ENCODE measurements at regions not wholly inside any gene's neighbourhood (a gene's known extent, or its start where the extent isn't known, plus 50 kb on each side); places are given as distances from the start of the nearest gene placed in this dataset.
"Not testable (repeated sequence)": the region's sequence is repeated elsewhere in the genome, so short reads cannot be mapped to it uniquely, and the experiment has no call there.

GRCh38 chr1:193890935-193891334, 704.5 kb upstream of the B3GALT2 start:
- DNase-seq (ENCODE audit: low read depth in 2 of 3, low spot score in 1 of 3), result no peak

DNA sequence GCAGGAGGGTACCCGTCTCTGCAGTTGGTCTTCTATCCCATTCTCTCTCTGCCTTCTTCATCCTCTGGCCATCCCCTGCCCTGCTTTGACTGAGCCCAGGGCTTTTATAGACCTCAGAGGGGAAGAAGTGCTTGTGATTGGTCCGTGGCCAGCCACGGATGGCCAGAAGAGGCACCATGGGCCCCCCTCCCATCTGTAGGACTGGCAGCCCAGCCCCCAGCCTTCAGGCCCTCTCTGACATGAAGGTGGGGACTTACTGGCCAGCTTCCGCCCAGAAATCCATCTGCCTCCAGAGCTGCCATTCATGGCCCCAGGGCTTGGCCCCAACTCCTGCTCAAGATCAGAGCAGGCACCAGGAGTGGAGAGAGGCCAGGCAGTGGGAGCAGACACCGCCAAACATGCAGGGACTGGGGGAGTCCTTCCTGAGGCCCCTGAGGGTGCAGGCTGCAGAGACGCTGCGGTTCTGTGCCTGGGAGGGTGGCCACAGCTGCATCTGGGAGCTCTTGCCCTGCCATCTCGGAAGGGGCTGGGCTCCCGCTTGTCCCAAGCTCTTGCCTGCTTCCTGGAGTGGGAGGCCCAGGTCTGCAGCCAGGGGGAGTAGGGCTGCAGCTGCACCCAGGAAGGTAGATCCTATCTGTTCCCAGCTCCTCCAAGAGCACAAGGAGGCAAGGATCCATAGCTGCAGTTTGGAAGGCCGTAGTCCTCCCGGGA, 698.6 kb upstream of the B3GALT2 start:
- DNase-seq (ENCODE audit: low read depth in 2 of 3, low spot score in 1 of 3), result no peak

DNA sequence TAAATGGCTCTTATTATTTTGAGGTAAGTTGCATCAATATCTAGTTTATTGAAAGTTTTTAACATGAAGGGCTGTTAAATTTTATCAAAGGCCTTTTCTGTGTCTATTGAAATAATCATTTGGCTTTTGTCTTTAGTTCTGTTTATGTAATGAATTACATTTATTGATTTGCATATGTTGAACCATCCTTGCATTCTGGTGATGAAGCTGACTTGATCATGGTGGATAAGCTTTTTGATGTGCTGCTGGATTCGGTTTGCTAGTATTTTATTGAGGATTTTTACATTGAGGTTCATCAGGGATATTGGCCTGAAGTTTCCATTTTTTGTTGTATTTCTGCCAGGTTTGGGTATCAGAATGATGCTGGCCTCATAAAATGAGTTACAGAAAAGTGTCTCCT, 691.5 kb upstream of the B3GALT2 start:
- not testable (repeated sequence) for DNase-seq (ENCODE audit: low read depth in 2 of 3, low spot score in 1 of 3)

DNA sequence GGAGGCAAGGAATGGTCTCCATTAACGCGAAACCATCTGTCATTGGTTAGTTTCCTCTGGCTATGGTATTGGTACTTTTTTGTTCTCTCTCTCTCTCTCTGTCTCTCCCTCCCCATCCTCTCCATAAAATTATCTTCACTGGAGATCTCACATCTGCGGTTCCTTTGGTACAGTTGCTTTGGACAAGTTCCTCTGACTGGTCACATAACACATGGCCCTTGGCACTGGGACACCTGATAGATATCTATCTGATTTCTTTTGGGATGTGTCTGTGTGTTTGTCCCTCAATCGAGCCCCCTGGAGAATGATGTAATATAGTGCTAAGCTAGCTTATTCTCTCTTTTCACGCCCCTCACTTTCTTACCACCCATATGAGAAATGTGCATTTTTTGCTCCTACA, 682.0 kb upstream of the B3GALT2 start:
- DNase-seq (ENCODE audit: low read depth in 2 of 3, low spot score in 1 of 3), result no peak

DNA sequence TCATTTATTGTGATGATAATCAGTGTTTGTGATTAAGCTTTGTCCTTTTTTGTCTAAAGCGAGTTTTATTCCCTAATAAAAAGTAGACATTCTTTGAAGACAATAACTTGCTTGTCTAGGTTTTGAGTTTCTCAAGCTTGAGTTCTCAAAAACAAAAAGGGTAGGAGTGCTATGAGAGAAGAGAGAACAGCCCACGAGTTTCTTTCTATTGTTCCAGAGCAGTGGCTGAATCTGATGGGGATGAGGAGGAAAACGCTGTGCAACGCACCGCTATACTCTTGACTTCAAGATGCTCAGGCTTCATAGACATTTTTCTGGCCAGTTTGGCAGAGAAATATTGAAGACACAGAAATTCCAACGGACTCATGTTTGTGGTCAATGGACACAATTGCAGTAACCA, 669.8 kb upstream of the B3GALT2 start:
- no peak for DNase-seq (ENCODE audit: low read depth in 2 of 3, low spot score in 1 of 3)

DNA sequence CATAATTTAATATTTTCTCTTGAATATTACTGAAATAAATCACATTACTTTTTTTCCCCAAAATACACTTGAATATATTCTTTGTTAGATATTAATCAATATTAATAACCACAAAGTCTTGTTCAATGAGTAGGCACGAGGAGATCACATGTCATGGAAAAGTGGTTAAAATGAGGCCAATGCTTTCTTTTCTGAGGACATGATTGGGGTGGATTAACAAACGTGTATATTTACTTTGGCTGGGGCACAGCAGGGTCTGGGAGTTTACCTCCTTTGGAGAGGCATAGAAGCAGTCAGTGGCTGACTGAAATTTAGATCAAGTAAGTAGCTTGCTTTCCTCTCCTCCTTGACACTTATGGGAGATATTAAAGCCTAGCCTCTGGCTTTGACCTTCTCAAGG, 664.3 kb upstream of the B3GALT2 start:
- DNase-seq (ENCODE audit: low read depth in 2 of 3, low spot score in 1 of 3), result no peak

DNA sequence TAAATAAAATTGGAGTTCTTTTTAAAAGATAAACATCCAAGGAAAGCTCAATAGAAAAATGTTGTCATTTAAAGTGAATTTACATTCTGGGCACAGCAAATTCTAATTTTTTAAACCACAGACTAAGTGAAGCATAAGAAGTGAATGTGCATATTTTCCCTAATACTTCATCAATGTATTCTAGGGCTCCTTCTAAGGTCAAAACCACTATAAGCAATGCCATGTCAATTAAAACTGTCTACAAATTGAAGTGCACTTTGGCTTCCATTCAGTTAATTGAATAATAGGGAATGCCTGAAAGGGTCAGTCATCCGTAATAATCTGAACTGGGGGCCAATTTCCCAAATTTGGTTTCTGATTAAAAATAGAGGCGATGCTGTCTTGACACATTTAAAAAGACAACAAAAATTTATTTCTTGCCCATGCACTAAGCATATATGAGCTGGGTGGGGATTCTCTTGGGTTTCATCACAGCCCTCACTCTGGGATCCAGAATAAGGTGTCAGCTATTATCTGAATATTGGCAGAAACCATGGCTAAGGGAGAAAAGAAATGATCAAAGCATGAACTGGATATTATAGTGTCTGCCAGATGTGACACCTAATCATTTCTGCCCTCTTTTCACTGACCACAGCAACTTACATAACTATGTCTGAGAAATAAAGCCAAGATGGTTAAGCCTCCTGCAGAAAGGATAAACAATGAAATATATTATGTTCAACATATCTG, 660.6 kb upstream of the B3GALT2 start:
- no peak for DNase-seq (ENCODE audit: low read depth in 2 of 3, low spot score in 1 of 3)

DNA sequence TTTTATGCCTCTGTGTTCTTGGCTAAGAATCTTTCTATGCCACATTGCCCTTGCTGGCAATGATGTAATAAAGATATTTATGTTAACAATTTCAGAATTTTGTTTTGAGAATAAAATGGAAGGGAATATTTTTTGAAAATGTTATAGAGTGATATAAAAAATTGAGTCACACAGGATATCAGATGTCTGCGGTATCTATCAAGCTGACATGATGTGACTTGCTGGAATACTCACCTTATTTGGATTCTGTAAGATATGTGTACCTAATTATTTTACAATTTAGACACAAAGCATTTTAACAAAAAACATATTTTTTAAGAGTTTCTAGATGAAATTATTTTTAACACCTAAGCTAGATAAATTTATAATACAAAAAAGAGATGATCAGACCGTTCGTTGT, 660.0 kb upstream of the B3GALT2 start:
- no peak for DNase-seq (ENCODE audit: low read depth in 2 of 3, low spot score in 1 of 3)

DNA sequence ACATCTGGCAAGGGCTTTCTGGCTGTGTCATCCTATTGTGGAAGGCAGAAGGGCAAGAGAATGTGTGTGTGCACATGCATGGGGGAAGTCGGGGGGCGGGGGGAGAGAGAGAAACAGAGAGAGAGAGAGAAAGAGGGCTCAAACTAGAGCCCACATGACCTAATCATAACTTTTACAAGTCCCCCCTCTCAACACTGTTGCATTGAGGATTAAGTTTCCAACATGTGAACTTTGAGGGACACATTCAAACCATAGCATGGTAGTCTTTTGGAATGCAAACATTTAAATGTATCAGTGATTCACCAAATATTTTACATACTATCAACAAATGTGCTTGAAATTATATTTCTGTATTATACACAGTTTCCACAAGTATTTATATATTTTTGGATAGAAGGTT, 655.4 kb upstream of the B3GALT2 start:
- no peak for DNase-seq (ENCODE audit: low read depth in 2 of 3, low spot score in 1 of 3)

DNA sequence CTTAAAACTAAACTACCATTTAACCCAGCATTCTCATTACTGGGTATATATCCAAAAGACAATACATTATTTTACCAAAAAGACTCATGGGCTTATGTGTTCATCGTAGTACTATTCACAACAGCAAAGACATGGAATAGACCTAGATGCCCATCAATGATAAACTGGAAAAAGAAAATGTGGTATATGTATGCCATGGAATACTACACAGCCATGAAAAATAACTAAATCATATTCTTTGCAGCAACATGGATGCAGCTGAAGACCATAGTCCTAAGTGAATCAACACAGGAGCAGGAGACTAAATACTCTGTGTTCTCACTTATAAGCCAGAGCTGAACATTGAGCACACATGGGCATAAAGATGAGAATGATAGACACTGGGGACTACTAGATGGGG, 645.1 kb upstream of the B3GALT2 start:
- no peak for DNase-seq (ENCODE audit: low read depth in 2 of 3, low spot score in 1 of 3)

DNA sequence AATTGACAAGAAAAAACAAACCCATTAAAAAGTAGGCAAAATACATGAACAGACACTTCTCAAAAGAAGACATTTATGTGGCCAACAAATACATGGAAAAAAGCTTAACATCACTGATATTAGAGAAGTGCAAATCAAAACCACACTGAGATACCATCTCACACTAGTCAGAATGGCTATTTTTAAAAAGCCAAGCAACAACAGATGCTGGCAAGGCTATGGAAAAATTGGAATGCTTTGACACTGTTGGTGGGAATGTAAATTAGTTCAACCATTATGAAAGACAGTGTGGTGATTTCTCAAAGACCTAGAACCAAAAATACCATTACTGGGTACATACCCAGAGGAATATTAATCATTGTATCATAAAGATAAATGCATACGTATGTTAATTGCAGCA, 641.1 kb upstream of the B3GALT2 start:
- DNase-seq (ENCODE audit: low read depth in 2 of 3, low spot score in 1 of 3), result no peak

DNA sequence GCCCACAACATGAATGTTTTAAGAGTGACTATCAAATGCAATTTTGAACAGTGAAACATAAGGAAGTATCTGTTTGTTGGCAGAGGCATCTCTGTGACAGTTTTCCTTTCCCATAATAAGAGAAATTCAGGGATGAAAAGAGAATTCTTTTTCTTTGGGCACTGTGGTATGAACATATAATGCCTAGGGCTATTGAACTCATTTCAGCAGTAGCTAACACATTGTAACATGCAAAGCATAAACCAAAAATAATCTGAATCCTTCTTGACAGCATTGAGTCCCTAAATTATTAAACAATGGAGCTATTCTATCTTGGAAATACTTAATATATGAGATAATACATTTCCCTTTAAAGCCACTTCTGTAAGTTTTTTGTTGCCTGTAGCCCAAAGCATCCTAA, 633.0 kb upstream of the B3GALT2 start:
- no peak for DNase-seq (ENCODE audit: low read depth in 2 of 3, low spot score in 1 of 3)

GRCh38 chr1:193807208-193807607, 620.8 kb upstream of the B3GALT2 start:
- no peak for DNase-seq (ENCODE audit: low read depth in 2 of 3, low spot score in 1 of 3)

- DNase-seq (ENCODE audit: low read depth in 2 of 3, low spot score in 1 of 3), result no peak
Observed at GRCh38 chr1:193806079-193807048, 620.0 kb upstream of the B3GALT2 start.

DNA sequence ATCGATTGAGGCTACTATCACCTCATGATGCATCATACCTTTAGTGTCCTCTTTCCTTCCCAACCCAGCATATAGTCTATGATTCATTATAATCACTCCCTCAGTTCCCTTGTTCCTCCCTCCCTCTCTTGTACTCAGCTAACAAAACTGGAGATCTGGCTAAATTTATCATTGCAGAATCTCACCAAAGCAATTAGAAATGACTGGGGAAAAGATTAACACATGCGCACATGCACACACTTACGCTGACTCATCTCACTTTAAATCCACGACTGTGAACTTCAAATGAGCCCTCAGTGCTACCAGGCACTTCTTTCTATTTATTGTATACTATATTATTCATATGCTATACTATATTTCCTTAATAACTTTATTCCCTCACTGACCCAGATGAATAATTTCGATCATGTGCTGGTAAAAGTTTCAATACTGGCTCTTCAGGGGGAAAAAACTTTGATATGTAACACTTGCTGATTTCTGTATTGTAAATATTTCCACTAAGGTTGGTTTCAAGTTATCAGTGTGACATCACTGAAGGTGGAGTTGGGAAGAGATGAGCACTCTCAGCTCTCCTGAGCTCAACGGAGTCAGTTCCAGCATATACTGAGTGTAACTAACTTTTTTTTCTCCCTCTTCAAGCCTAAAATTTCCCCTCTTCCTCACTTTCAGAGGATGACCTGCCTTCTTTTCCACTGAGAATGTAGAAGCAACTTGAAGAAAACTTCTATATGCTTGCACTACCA, 613.7 kb upstream of the B3GALT2 start:
- DNase-seq (ENCODE audit: low read depth in 2 of 3, low spot score in 1 of 3), result no peak

DNA sequence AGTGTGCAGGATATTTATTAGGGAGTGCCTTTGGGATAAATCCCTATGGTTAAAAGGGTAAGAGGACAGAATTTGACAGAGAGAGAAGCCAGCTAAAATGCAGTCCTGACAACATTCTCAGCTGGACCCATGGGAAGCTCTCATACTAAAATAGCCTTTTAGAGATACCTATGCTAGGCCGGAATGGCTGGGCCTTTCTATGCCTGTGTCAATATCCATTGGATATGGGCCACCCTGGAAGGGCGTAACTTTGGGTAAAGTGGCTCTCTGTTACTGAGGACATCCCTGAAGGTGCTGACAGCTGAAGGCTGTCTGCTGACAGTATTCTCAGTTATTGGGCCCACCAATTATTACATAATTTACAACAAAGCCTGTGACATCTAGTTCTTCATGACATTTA, 613.0 kb upstream of the B3GALT2 start:
- no peak for DNase-seq (ENCODE audit: low read depth in 2 of 3, low spot score in 1 of 3)

DNA sequence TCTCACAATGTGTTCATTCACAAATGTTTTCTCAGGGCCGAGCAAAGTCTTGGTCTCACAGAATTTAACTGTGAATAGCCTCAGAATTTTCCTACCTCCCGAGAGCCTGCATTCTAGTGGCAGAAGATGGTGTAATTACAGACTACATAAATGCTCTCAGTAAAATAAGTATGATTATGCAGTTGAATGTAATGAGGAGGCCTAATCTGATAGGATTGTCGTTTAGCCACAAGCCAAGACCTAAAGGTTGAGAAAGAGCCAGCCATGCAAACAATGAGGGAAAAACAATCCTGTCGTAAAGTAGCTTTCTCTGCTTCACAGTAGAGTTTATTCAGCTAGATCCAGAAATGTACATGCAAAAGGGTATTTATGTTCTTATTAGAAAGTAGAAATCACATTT, 607.8 kb upstream of the B3GALT2 start:
- DNase-seq (ENCODE audit: low read depth in 2 of 3, low spot score in 1 of 3), result no peak

DNA sequence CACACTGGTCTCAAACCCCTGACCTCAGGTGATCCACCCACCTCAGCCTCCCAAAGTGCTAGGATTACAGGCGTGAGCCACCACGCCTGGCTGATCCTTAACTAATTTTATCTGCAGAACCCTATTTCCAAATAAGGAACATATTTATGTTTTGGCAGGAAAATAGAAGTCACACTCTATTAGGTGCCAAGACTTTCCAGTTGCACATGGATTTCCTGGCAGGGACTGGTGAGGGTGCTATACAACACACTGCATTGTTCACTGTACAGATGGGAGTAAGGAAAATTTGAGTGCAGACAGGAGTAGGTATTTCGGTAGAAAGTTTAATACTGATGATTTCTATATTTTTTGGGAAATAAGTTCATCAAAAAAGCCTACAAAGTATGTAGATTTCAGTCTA, 605.3 kb upstream of the B3GALT2 start:
- DNase-seq (ENCODE audit: low read depth in 2 of 3, low spot score in 1 of 3), result no peak

DNA sequence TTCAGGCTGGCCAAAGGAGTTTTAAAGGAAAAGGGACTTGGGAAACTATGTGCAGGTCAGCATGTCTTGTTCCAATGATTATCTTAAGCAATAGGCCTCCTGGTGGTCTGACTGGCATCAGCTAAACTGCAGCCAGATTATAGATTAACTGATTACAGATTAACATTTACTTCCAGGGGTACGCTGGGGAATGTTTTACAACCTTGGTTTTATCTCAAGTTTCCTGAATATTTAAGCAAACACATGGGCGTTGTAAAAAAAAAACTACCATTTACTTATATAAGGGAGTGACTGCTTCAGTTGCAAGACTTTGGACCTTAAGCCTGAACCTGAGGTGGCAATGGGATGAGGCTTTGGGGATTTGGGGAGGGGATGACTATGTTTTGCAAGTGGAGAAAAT, 600.6 kb upstream of the B3GALT2 start:
- DNase-seq (ENCODE audit: low read depth in 2 of 3, low spot score in 1 of 3), result no peak

GRCh38 chr1:193785850-193786420, 599.5 kb upstream of the B3GALT2 start:
- no peak for DNase-seq (ENCODE audit: low read depth in 2 of 3, low spot score in 1 of 3)

Data from stimulated activated CD4-positive, alpha-beta T cell treated with anti-CD3 and anti-CD28 coated beads, Interleukin-12 subunit alpha, Interleukin-12 subunit beta, amount 100 ng/mL, for 48 hours (primary cell).